GM23248 (cell line): ENCODE measurements at regions not wholly inside any gene's neighbourhood (a gene's known extent, or its start where the extent isn't known, plus 50 kb on each side); places are given as distances from the start of the nearest gene placed in this dataset.

Experiments used
- DNase-seq: peaks from one replicate; pipeline ENCODE4 v3.0.0-alpha.2; 2015
- H2AFZ ChIP-seq: fragments of 200-600 bp; sonication (generic); 2 replicates; pipeline ENCODE4 v1.6.1; 2016; ENCODE audit warnings: antibody characterized with exemption
- H3F3A ChIP-seq: fragments of 200-600 bp; sonication (generic); 2 replicates; pipeline ENCODE4 v1.6.1; 2016; ENCODE audit warnings: mild to moderate bottlenecking, antibody characterized with exemption, mixed run types; ENCODE audit not compliant: insufficient read depth
- H3K27ac ChIP-seq: fragments of 200-600 bp; sonication (generic); 2 replicates; pipeline ENCODE4 v1.5.1; 2016; ENCODE audit warnings: mild to moderate bottlenecking
- H3K27me3 ChIP-seq: fragments of 200-600 bp; sonication (generic); replicated peaks from 2 replicates; pipeline ENCODE4 v1.6.1; 2016; ENCODE audit warnings: mild to moderate bottlenecking; ENCODE audit not compliant: insufficient read depth
- H3K36me3 ChIP-seq: fragments of 200-600 bp; sonication (generic); 2 replicates; pipeline ENCODE4 v1.6.1; 2016; ENCODE audit warnings: low read depth, mild to moderate bottlenecking
- H3K4me1 ChIP-seq: fragments of 200-600 bp; sonication (generic); 2 replicates; pipeline ENCODE4 v1.6.1; 2016; ENCODE audit warnings: mild to moderate bottlenecking; ENCODE audit not compliant: insufficient read depth
- H3K4me2 ChIP-seq: fragments of 200-600 bp; sonication (generic); one replicate; pipeline ENCODE4 v1.6.1; 2016; ENCODE audit warnings: mild to moderate bottlenecking; ENCODE audit not compliant: unreplicated experiment
- H3K4me3 ChIP-seq: fragments of 200-600 bp; sonication (generic); 2 replicates; pipeline ENCODE4 v1.5.1; 2016; ENCODE audit warnings: mild to moderate bottlenecking
- H3K79me2 ChIP-seq: fragments of 200-600 bp; sonication (generic); 2 replicates; pipeline ENCODE4 v1.6.1; 2016; ENCODE audit warnings: mild to moderate bottlenecking; ENCODE audit not compliant: insufficient read depth
- H3K9ac ChIP-seq: fragments of 200-600 bp; sonication (generic); 2 replicates; pipeline ENCODE4 v1.6.1; 2016; ENCODE audit warnings: mild to moderate bottlenecking
- H3K9me2 ChIP-seq: fragments of 200-600 bp; sonication (generic); 2 replicates; pipeline ENCODE4 v1.6.1; 2016; ENCODE audit warnings: mixed run types, mild to moderate bottlenecking, moderate library complexity; ENCODE audit not compliant: insufficient read depth
- H3K9me3 ChIP-seq: fragments of 200-600 bp; sonication (generic); one replicate; pipeline ENCODE4 v1.6.1; 2017; ENCODE audit warnings: low read depth
- H4K20me1 ChIP-seq: fragments of 200-600 bp; sonication (generic); 2 replicates; pipeline ENCODE4 v1.6.0; 2016; ENCODE audit not compliant: insufficient read depth
- EZH2 ChIP-seq: fragments of 200-600 bp; sonication (generic); IDR thresholded peaks from 2 replicates; pipeline ENCODE4 v1.6.1; 2018; ENCODE audit warnings: antibody characterized with exemption, mild to moderate bottlenecking; ENCODE audit not compliant: insufficient read depth, poor library complexity, severe bottlenecking
- EZH2phosphoT487 ChIP-seq: fragments of 200-600 bp; sonication (generic); IDR thresholded peaks from 2 replicates; pipeline ENCODE4 v1.6.1; 2018; ENCODE audit warnings: antibody characterized with exemption, moderate library complexity, mild to moderate bottlenecking, low read depth; ENCODE audit not compliant: insufficient read depth
- WGBS, 2 experiments: methylation state at CpG; one replicate each; pipeline ENCODE4 v1.1.6; 2015 to 2017; ENCODE audit warnings: low lambda C conversion rate in 2 of 2, low coverage in 1 of 2; ENCODE audit errors: missing lambda C conversion rate in 2 of 2; 5-methylcytosine and 5-hydroxymethylcytosine counted together
- in situ Hi-C: fragments of 300-500 bp; cut with MboI; formaldehyde crosslinking; loops from 2 replicates; pipeline ENCODE4 v1.15.0; 2020

GRCh38 chr14:87547536-87547935 lies 445.4 kb downstream of the GALC start:
- 23 to 28% methylated on average over 5 of the region's 5 CpGs for WGBS, 2 experiments
- H2AFZ ChIP-seq: no peak overlapping the region
- DNase-seq: no peak
- no peak overlapping the region for H3K9ac ChIP-seq
- no peak for TF ChIP-seq EZH2phosphoT487
- TF ChIP-seq EZH2: no peak
- in situ Hi-C loops: no loop called here
- H4K20me1 ChIP-seq: no peaks in the 10 kb centered on the region
- no peaks in the 10 kb centered on the region for H3K27me3 ChIP-seq
- no peak overlapping the region for H3K27ac ChIP-seq
- H3K4me2 ChIP-seq: no peak overlapping the region
- H3F3A ChIP-seq: no peaks in the 10 kb centered on the region
- peaks cover 7% of the 10 kb centered on the region for H3K9me3 ChIP-seq
- no peak overlapping the region for H3K4me3 ChIP-seq
- H3K4me1 ChIP-seq: no peaks in the 10 kb centered on the region
- no peaks in the 10 kb centered on the region for H3K9me2 ChIP-seq
- H3K36me3 ChIP-seq: no peaks in the 10 kb centered on the region
- no peaks in the 10 kb centered on the region for H3K79me2 ChIP-seq

- no peak overlapping the region for H2AFZ ChIP-seq
- no peaks in the 10 kb centered on the region for H3K9me2 ChIP-seq
- H4K20me1 ChIP-seq: no peaks in the 10 kb centered on the region
- H3K4me2 ChIP-seq: no peak overlapping the region
- H3K9me3 ChIP-seq: no peaks in the 10 kb centered on the region
- DNase-seq: no peak
- no peaks in the 10 kb centered on the region for H3K27me3 ChIP-seq
- H3K9ac ChIP-seq: no peak overlapping the region
- TF ChIP-seq EZH2phosphoT487: no peak
- no peaks in the 10 kb centered on the region for H3K4me1 ChIP-seq
- 27 to 34% methylated on average over 5 of the region's 5 CpGs for WGBS, 2 experiments
- no peaks in the 10 kb centered on the region for H3K36me3 ChIP-seq
- H3K27ac ChIP-seq: no peak overlapping the region
- no peaks in the 10 kb centered on the region for H3K79me2 ChIP-seq
- in situ Hi-C loops: no loop called here
- H3F3A ChIP-seq: no peaks in the 10 kb centered on the region
- no peak overlapping the region for H3K4me3 ChIP-seq
These were observed 450.7 kb downstream of the GALC start for GRCh38 chr14:87542288-87542687.

- in situ Hi-C loops: no loop called here
- H3K4me3 ChIP-seq: no peak overlapping the region
- H2AFZ ChIP-seq: no peak overlapping the region
- H3K9me3 ChIP-seq: no peaks in the 10 kb centered on the region
- H3K9me2 ChIP-seq: no peaks in the 10 kb centered on the region
- H3K27ac ChIP-seq: no peak overlapping the region
- H3K4me2 ChIP-seq: no peak overlapping the region
- no peaks in the 10 kb centered on the region for H4K20me1 ChIP-seq
- H3K9ac ChIP-seq: no peak overlapping the region
- no peaks in the 10 kb centered on the region for H3K79me2 ChIP-seq
- H3F3A ChIP-seq: no peaks in the 10 kb centered on the region
- 19 to 24% methylated on average over 2 of the region's 2 CpGs for WGBS, 2 experiments
- no peaks in the 10 kb centered on the region for H3K27me3 ChIP-seq
- no peaks in the 10 kb centered on the region for H3K4me1 ChIP-seq
- no peak for DNase-seq
- no peak for TF ChIP-seq EZH2phosphoT487
- no peaks in the 10 kb centered on the region for H3K36me3 ChIP-seq
These were observed 452.6 kb downstream of the GALC start for GRCh38 chr14:87540339-87540738.

DNA sequence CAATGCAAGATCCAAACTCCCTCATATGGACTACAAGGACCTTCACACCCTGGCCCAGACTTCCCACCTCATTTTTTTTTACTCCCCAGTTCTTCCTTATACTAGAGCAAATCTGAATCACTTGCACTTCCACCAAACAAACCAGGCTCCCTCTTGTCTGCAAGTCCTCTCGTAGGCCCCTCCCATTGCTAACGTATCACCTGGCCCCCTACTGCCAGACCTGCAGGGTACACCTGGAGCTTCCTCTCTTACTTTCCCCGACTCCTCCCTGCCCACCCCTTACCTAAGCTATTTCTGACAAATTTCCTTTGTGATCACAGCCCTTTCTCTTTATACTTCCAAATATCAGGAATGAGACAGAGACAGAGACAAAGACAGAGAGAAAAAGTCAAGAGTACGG lies 463.9 kb downstream of the GALC start:
- no peaks in the 10 kb centered on the region for H3K36me3 ChIP-seq
- no peak for DNase-seq
- WGBS, 2 experiments: 4 to 6% methylated on average over 4 of the region's 4 CpGs

DNA sequence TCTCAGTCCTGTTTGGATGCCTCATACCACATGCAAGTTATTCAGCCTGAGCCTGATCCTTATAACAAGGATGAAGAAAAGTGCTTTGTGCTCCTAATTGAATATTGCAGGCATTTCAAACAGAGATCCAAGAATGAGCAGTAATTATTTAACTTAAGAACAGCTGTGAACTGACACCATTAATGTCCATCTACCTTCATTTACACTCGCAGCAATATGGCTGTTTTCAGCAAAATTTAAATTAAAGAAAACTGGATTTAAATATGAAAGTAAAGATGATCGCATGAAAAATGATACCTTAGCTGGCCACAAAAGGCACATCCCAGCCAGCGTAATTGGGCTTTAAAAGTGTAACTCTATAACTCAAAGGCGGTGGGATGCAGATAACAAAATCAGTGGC lies 466.3 kb downstream of the GALC start:
- TF ChIP-seq EZH2phosphoT487 (no peak), EZH2 (no peak)
- Histone ChIP-seq H3K9me2 (no peaks in the 10 kb centered on the region), H3K4me1 (no peaks in the 10 kb centered on the region), H3K79me2 (no peaks in the 10 kb centered on the region), H2AFZ (no peak overlapping the region), H3K4me2 (no peak overlapping the region), H3K4me3 (no peak overlapping the region), H3K27ac (no peak overlapping the region), H3K9me3 (no peaks in the 10 kb centered on the region), H4K20me1 (no peaks in the 10 kb centered on the region), H3F3A (no peaks in the 10 kb centered on the region), H3K27me3 (no peaks in the 10 kb centered on the region), H3K36me3 (no peaks in the 10 kb centered on the region), H3K9ac (no peak overlapping the region)
- in situ Hi-C loops: no loop called here
- WGBS, 2 experiments: 31 to 40% methylated on average over 4 of the region's 4 CpGs
- DNase-seq: no peak

More for the DNA sequence above, 463.9 kb downstream of the GALC start:
- no peak overlapping the region for H3K27ac ChIP-seq
- H4K20me1 ChIP-seq: no peaks in the 10 kb centered on the region
- no peaks in the 10 kb centered on the region for H3K79me2 ChIP-seq
- no peak for TF ChIP-seq EZH2
- no peak for TF ChIP-seq EZH2phosphoT487
- H3F3A ChIP-seq: no peaks in the 10 kb centered on the region
- H3K4me2 ChIP-seq: no peak overlapping the region
- H3K9ac ChIP-seq: no peak overlapping the region
- in situ Hi-C loops: no loop called here
- H3K4me3 ChIP-seq: no peak overlapping the region
- no peaks in the 10 kb centered on the region for H3K9me3 ChIP-seq
- no peaks in the 10 kb centered on the region for H3K9me2 ChIP-seq
- no peaks in the 10 kb centered on the region for H3K27me3 ChIP-seq
- no peaks in the 10 kb centered on the region for H3K4me1 ChIP-seq
- no peak overlapping the region for H2AFZ ChIP-seq
